OCI-LY7 (cell line): ENCODE measurements at regions not wholly inside any gene's neighbourhood (a gene's known extent, or its start where the extent isn't known, plus 50 kb on each side); places are given as distances from the start of the nearest gene placed in this dataset.

Experiments
- EZH2phosphoT487 ChIP-seq: fragments of 200-600 bp; sonication (generic); IDR thresholded peaks from 2 replicates; pipeline ENCODE4 v1.6.1; 2018; ENCODE audit warnings: low read depth, borderline replicate concordance, mild to moderate bottlenecking, mixed run types, antibody characterized with exemption, low read length, moderate library complexity, mixed read lengths
- TF ChIP-seq, protein P1 (sequence below): fragments of 200-600 bp; sonication (generic); conservative IDR thresholded peaks from 2 replicates; pipeline ENCODE4 v1.5.1; 2014; ENCODE audit warnings: mild to moderate bottlenecking, antibody characterized with exemption, low read length, moderate library complexity, mixed read lengths

GRCh38 chr14:99080306-99080705 is 191.7 kb downstream of the BCL11B start:
- TF ChIP-seq, protein P1, sequence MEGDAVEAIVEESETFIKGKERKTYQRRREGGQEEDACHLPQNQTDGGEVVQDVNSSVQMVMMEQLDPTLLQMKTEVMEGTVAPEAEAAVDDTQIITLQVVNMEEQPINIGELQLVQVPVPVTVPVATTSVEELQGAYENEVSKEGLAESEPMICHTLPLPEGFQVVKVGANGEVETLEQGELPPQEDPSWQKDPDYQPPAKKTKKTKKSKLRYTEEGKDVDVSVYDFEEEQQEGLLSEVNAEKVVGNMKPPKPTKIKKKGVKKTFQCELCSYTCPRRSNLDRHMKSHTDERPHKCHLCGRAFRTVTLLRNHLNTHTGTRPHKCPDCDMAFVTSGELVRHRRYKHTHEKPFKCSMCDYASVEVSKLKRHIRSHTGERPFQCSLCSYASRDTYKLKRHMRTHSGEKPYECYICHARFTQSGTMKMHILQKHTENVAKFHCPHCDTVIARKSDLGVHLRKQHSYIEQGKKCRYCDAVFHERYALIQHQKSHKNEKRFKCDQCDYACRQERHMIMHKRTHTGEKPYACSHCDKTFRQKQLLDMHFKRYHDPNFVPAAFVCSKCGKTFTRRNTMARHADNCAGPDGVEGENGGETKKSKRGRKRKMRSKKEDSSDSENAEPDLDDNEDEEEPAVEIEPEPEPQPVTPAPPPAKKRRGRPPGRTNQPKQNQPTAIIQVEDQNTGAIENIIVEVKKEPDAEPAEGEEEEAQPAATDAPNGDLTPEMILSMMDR: no peak
- no peak for TF ChIP-seq EZH2phosphoT487
